ENCODE measurements at regions not wholly inside any gene's neighbourhood (a gene's known extent, or its start where the extent isn't known, plus 50 kb on each side); places are given as distances from the start of the nearest gene placed in this dataset.

DNA sequence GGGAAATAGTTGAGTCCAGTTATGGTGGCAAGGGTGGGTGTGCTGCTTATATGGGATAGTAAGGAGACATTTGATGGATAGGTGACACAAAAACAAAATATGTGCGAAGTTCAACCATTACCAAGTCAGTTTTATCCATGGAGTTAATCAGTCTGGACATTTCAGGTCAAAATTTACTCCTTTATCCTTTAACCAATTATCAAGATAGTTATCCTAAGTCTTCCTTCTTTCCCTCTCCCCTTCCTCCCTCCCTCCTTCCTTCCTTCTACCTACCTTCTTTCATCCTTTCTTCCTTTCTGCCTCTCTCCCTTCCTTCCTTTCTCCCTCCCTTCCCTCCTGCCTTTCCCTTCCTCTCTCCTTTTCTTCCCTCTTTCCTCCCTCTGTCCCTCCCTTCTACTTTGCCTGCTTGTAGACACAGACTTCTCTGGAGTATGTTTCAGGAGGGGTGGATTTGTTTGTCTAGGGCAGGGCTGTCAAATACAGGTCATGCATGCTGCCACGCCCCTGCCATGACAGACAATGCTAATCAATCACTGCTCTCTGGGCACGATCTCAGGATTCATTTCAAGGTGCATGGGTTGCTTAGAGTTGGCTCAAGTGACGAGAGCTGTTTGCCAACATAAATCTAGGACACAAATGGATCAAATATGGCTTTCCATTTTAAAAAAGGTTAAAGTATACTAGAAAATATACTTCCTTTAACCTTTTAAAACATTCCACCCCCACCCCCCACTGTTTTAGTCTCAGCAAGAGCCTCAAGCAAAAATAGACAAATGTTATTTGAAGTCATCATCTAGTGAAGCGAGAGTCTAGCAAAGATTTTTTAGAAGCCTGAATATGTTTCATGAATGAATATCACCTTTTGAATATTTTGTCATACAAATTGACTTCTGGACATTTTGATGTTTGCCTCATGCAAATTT, 281.6 kb upstream of the CITED2 start (continued):
- TF ChIP-seq, protein P1, sequence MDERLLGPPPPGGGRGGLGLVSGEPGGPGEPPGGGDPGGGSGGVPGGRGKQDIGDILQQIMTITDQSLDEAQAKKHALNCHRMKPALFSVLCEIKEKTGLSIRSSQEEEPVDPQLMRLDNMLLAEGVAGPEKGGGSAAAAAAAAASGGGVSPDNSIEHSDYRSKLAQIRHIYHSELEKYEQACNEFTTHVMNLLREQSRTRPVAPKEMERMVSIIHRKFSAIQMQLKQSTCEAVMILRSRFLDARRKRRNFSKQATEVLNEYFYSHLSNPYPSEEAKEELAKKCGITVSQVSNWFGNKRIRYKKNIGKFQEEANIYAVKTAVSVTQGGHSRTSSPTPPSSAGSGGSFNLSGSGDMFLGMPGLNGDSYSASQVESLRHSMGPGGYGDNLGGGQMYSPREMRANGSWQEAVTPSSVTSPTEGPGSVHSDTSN (CRISPR knock-in tag; IDR thresholded peaks at IDR 0.05; ENCODE audit: low read depth) = 0 out of 2 replicates have a peak, but pooled peaks have one; percentile 11
- TF ChIP-seq, protein P1 (tag; conservative IDR thresholded peaks at IDR 0.05; ENCODE audit: low read depth) = peak; percentile 77
- TF ChIP-seq, protein P2, sequence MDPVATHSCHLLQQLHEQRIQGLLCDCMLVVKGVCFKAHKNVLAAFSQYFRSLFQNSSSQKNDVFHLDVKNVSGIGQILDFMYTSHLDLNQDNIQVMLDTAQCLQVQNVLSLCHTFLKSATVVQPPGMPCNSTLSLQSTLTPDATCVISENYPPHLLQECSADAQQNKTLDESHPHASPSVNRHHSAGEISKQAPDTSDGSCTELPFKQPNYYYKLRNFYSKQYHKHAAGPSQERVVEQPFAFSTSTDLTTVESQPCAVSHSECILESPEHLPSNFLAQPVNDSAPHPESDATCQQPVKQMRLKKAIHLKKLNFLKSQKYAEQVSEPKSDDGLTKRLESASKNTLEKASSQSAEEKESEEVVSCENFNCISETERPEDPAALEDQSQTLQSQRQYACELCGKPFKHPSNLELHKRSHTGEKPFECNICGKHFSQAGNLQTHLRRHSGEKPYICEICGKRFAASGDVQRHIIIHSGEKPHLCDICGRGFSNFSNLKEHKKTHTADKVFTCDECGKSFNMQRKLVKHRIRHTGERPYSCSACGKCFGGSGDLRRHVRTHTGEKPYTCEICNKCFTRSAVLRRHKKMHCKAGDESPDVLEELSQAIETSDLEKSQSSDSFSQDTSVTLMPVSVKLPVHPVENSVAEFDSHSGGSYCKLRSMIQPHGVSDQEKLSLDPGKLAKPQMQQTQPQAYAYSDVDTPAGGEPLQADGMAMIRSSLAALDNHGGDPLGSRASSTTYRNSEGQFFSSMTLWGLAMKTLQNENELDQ (CRISPR knock-in tag; IDR thresholded peaks at IDR 0.05; ENCODE audit: borderline replicate concordance) = no peak
- 0 out of 4 replicates have a peak, but pooled peaks of 1 of the 2 experiments have one; percentile 33 for TF ChIP-seq RCOR1 (IDR thresholded peaks at IDR 0.05; ENCODE audit: borderline replicate concordance in 1 of 2, low read depth in 2 of 2, low read length in 2 of 2)
- peak; percentile 36; the same call in 1 of the 2 replicates for TF ChIP-seq KLF13 (tag; IDR thresholded peaks at IDR 0.05; ENCODE audit: borderline replicate concordance, low read depth)
- TF ChIP-seq ZNF644 (tag; IDR thresholded peaks at IDR 0.05; ENCODE audit: low read depth) = no peak
- TF ChIP-seq HLTF (IDR thresholded peaks at IDR 0.05) = 0 out of 2 replicates have a peak, but pooled peaks have one; percentile 49
- peak; percentile 78 for TF ChIP-seq PCBP2 (IDR thresholded peaks at IDR 0.05; ENCODE audit: low read depth, low read length, poor library complexity, severe bottlenecking)
- no peak for TF ChIP-seq BRD9 (IDR thresholded peaks at IDR 0.05; ENCODE audit: low read depth, partially characterized antibody)
- no peak for TF ChIP-seq NUFIP1 (IDR thresholded peaks at IDR 0.05; ENCODE audit: partially characterized antibody)
- TF ChIP-seq, protein P3, sequence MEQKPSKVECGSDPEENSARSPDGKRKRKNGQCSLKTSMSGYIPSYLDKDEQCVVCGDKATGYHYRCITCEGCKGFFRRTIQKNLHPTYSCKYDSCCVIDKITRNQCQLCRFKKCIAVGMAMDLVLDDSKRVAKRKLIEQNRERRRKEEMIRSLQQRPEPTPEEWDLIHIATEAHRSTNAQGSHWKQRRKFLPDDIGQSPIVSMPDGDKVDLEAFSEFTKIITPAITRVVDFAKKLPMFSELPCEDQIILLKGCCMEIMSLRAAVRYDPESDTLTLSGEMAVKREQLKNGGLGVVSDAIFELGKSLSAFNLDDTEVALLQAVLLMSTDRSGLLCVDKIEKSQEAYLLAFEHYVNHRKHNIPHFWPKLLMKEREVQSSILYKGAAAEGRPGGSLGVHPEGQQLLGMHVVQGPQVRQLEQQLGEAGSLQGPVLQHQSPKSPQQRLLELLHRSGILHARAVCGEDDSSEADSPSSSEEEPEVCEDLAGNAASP (IDR thresholded peaks at IDR 0.05) = no peak
- 0 out of 4 replicates have a peak, but pooled peaks of 1 of the 2 experiments have one; percentile 12 for TF ChIP-seq HDAC1 (IDR thresholded peaks at IDR 0.05)
- TF ChIP-seq, protein P4, sequence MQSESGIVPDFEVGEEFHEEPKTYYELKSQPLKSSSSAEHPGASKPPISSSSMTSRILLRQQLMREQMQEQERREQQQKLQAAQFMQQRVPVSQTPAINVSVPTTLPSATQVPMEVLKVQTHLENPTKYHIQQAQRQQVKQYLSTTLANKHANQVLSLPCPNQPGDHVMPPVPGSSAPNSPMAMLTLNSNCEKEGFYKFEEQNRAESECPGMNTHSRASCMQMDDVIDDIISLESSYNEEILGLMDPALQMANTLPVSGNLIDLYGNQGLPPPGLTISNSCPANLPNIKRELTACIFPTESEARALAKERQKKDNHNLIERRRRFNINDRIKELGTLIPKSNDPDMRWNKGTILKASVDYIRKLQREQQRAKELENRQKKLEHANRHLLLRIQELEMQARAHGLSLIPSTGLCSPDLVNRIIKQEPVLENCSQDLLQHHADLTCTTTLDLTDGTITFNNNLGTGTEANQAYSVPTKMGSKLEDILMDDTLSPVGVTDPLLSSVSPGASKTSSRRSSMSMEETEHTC (IDR thresholded peaks at IDR 0.05) = no peak
- TF ChIP-seq MIER1 (IDR thresholded peaks at IDR 0.05; ENCODE audit: low read depth) = no peak
- TF ChIP-seq MEIS2 (IDR thresholded peaks at IDR 0.05; ENCODE audit: partially characterized antibody) = peak; percentile 88
- TF ChIP-seq MCM3 (IDR thresholded peaks at IDR 0.05) = no peak
- TF ChIP-seq SRSF9 (IDR thresholded peaks at IDR 0.05; ENCODE audit: borderline replicate concordance, low read depth, low read length) = no peak
- TF ChIP-seq BCOR (IDR thresholded peaks at IDR 0.05) = no peak
- no peak for TF ChIP-seq MYC (IDR thresholded peaks at IDR 0.05; ENCODE audit: low read depth, low read length)
- TF ChIP-seq MYC (CRISPR knock-in tag; IDR thresholded peaks at IDR 0.05; ENCODE audit: borderline replicate concordance, low read depth) = no peak
- no peak for TF ChIP-seq RHOXF2B (CRISPR knock-in tag; conservative IDR thresholded peaks at IDR 0.05)

Data from K562 (cell line).